Glomerular visceral epithelial cell (primary cell): ENCODE measurements at regions not wholly inside any gene's neighbourhood (a gene's known extent, or its start where the extent isn't known, plus 50 kb on each side); places are given as distances from the start of the nearest gene placed in this dataset.

Source experiments
- DNase-seq: peaks from one replicate; pipeline ENCODE4 v3.0.0-alpha.2; 2016; ENCODE audit errors: extremely low spot score

DNA sequence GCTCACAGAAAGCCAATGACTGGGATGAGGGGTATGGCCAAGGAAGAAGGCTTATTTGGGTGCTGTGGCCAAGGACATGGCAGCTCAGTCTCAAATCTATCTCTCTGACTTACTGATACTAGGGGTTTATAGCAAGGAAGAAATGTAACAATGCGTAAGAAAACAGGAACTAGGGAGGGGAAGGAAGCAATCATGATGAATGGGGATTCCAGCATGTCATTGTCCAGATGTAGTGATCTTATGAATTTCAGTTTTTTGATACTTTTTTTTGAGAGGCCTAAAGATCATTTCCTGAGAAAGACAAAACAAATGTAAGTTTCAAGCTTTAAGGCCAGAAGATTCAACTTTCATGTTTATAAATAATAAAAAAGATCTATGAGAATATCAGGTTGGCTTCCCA lies 298.6 kb upstream of the FAM98A start:
- DNase-seq, result no peak

DNA sequence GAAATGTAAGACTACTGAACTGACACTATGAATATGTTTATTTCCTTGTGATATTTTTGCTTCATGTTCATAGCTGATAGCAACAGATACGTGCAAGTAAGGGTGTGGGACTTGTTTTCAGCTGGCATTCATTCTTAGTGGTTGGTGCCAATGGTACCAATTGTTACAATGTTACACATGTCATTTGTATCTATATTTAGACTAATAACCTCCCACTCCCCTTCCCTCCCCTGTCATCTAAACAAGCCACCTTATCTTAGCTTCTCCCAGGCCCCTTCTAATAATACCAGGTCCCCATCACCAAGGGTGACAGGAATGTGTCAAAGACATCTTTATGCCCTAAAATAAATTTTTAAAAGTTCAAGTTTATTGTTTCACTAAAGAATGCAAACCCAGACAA lies 294.7 kb upstream of the FAM98A start:
- no peak for DNase-seq

DNA sequence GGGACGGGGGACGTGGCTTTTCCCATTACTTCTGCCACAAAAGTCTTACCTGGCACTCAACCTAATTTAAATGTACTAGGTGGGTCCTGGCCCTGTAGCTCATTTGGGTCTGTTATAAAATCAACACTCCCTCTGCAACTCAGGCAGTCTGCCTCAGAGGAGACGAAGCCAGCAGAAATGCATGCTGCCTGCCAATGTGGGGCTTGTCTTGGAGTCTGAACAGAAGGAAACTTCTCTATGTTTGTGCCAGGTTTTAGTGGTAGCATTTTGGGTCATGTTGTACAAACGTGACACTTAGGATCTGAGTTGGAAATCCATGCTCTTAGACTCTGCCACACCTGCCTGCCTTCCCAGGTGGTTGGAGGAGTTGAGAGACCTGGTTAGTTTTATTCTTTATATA lies 292.5 kb upstream of the FAM98A start:
- DNase-seq, result no peak

DNA sequence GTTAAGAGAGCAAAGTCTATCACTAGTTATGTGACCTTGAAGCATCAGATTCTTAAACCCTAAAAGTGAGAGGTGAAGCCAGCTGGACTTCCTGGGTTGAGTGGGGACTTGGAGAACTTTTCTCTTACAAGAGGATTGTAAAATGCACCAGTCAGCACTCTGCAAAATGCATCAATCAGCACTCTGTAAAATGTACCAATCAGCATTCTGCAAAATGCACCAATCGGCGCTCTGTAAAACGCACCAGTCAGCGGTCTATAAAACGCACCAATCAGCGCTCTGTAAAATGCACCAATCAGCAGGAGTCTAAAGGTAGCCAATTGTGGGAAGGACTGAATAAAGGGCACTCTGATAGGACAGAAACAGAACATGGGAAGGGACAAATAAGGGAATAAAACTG lies 291.6 kb upstream of the FAM98A start:
- DNase-seq, result no peak

DNA sequence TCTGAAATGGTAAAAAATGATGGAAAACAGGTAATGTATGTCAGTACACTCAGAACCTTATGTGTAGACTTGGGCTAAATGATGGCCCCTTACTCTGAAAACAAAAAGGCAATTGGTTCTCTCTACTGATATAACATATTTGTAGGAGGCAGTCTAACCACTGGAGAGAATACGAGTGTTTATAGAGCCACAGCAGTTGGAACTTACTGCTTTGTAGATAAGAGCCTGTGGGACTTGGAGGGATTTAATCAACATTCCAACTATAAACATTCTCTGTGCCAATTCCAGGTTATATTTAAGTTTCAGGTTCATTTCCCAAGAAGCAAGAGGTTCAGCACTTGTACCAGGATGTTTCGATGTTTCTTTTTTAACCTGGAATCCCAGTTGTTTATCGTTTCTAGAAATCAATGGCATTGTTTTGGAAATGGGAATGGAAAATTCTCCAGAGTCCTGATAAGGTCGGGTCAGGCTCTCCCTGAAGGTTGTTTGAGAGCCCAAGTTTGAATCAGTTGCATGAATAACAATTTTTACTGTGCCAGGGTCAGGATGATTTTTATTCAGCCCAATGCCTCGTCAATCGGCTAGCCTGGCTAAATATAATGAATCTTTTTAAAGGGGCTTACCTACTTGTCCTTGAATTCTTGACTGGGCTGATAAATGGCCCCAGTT lies 278.4 kb upstream of the FAM98A start:
- no peak for DNase-seq

DNA sequence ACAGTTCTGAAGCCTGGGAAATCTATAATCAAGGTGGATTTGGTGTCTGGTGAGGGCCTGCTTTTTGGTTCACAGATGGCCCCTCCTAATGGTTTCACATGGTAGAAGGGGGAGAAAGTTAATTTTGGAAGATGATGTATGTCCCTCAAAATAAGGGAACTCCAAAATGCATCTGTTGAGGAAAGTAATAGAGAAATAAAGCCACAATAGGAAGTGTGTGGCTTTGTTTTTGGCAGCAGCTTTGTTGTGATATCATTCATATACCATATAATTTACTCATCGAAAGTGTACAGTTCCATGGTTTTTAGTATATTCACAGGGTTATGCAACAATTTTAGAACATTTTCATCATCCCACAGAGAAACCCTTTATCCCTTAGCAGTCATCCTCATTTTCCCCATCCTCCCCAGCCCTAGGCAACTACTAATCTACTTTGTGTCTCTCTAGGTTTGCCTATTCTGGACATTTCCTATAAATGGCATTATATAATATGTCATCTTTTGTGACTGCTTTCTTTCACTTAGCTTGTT lies 274.0 kb upstream of the FAM98A start:
- no peak for DNase-seq

DNA sequence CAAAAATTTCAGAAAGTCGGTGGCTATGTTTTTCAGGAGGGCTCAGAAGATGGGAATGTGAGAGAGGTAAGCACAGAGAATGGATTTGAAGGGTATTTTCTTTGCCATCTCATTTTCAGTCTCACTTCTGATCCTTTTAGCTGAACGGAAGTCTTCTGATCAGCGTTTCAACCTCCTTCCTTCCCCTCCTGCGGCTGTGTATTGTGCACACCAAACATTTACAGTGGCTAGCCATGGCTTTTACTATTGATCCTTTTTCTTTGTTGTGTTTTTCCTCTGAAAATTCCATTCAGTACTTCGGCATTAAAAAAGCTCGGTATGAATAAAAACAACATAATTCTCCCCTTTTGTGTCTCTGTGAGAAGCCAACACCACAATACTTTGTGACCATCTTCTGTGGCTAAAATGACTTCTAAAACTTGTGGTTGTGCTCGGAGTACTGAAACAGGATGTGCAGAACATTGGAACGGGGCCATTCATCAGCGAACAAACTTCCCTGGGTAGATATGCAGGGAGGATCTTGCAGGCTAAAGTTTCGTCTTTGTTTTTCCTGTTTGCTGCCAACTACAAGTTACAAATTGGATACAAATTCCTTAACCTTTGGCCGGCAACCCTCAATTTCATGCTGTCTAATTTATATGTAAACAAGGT lies 260.8 kb upstream of the FAM98A start:
- DNase-seq, result no peak

DNA sequence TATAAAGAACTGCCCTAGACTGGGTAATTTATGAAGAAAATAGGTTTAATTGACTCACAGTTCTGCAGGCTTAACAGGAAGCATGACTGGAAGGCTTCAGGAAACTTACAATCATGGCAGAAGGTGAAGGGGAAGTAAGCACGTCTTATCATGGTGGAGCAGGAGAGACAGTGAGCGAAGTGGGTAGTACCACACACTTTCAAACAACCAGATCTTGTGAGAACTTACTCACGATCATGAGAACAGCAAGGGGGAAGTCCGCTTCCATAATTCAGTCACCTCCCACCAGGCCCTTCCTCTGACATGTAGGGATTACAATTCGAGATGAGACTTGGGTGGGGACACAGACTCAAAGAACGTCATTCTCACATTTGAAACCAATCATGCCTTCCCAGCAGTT lies 260.1 kb upstream of the FAM98A start:
- no peak for DNase-seq

DNA sequence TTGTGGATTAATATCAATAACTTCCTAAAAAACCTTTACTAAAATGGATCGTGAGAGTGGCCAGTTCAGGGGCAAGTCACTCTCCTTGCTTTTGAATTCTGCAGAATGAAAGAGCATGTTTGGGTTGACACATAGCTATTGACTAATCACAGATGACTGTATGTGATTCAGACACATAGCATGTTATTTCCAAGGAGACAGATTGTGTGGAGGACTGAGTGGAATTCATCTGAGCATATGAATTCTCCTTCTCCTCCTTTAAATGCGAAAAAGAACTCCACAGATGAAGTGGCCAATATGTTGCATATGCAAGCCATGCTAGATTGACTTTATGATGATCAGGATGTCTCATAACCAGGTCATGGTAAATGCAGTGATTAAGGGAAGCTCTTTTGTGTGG lies 249.4 kb upstream of the FAM98A start:
- DNase-seq, result peak; percentile 50

DNA sequence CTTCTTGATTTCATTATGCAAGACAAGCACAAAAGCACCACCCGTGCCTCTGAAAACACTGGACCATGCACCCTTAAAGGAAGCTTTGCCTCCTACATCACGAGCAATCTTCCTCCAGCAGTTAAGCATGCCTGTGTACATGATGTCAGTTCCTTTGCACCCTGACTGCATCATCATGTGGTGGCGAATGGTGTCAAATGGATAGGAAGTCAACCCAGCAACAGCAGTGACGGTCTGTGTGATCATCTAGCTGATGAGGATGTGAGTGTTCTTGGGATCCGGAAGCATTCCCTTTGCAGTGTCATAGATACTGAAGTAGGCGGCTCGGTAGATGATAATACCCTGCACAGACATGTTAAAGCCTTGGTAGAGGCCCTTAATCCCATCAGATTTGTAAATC lies 240.7 kb upstream of the FAM98A start:
- DNase-seq, result no peak

DNA sequence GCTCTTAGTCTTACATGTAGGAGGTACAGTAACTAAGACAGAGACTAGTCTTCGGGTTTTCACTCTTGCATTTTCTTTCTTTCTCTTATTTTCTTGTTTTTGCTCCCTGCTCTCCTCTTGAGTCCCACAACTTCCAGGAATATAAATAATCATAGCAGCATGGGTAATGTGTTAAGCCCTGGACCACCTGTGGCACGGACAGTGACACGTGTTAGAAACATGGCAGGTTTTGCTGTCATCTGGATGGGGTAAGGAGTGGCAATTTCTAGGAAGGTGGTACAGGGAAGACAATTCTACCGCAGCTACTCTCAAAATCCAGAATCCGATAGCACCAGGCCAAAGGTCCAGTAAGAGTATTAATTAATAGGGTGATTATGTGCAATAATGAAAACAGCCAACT lies 237.5 kb upstream of the FAM98A start:
- no peak for DNase-seq

DNA sequence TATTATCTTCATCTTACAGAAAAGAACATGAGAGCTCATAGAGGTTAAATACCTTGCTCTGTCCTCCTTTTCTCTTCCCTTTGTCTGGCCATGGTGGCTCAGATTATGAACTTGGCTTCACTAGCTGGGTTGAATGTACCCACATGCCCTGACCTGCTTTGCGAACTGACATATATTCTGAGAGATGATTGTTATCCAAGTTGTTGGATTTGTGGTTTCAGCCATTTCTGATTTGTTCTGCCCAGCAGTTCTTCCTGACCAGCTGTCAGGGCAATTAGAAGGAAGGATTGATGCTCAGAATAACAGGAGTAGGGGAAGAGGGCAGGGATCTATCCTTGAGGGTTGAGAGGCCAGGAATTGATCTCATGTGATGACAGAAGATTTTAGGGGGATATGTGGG lies 236.8 kb upstream of the FAM98A start:
- no peak for DNase-seq

DNA sequence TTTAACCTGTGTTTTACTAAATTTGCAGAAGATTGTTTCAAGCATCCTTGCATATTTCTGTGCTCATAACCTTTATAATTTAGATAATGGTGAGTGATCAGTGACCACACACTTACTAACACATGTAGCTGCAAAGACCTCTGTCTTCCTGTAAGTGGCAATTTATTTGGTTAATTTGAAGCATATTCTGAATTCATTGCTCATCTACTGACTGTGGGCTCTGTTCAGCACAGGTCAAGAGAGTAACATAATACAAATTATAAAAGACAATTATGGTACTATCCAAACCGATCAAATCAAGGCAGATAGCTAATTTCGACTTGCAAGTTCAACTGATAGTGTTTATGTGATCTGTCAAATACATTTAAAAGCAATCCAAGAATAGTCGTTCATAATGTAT lies 223.9 kb upstream of the FAM98A start:
- DNase-seq, result no peak

DNA sequence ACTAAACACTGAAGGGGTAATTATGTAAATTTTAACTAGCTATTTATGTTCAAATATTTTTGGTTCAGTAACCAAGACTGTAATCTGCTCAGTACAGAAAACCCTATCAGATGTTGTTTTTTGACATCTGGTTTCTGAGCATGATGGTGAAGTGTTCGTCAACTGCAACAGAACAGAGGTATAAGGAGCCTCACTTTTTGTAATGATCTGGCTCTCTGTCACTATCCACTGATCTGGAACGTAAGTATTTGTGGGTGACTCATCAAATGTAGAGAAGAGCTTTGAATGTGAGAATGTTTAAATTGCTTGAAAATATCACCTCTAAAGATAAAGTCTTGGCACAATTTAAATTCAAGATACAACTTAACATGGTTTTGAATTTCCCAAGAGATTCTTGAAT lies 213.6 kb upstream of the FAM98A start:
- peak; percentile 30 for DNase-seq

DNA sequence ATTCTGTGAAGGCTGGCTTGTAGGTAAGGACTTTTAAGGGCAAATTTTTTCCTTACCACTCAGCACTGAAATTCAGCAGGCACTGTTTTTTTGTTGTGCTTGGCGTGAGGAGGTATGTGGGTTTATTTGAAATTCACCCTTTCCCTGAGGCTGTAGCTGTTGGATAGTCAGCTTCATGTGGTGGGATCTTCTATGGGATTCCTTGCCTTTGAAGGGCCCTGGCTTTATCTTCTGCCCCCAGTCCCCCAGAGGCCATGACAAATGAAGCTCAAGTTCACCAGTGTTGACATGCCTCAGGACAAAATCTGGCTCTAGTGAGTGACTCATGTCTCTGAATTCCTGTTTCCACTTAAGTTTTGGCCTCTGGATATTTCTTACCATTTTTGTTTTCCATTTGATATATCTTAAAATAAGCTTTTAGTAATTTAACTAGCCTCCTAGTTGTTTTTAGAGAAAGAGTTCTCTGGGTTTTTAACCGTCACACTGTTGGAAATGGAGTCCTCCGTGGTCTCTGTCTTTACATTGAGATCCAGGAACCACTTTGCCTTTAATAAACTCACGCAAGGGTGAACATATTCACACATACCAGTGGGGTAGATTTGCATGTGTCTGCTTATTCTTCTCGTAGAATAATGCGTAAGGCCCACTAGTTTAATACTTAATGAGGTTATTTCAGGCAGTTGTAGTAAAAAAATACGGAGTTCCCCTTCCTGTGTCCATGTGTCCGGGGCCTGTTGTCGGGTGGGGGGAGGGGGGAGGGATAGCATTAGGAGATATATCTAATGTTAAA lies 211.1 kb upstream of the FAM98A start:
- no peak for DNase-seq

DNA sequence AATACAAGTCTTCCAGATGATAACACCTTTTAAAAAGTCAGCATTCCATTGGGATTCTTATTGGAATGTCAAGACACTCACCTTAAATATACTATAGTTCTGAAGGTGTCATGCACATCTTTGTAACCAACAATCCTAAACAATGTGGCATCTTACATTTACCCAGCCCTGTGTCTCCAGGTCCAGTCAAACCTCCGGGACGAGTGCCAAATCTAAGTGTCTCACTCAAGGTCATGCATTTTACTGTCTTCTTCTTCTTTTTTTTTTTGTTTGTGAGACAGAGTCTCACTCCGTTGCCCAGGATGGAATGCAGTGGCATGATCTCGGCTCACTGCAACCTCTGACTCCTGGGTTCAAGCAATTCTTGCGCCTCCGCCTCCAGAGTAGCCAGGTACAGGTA lies 206.9 kb upstream of the FAM98A start:
- DNase-seq, result no peak

DNA sequence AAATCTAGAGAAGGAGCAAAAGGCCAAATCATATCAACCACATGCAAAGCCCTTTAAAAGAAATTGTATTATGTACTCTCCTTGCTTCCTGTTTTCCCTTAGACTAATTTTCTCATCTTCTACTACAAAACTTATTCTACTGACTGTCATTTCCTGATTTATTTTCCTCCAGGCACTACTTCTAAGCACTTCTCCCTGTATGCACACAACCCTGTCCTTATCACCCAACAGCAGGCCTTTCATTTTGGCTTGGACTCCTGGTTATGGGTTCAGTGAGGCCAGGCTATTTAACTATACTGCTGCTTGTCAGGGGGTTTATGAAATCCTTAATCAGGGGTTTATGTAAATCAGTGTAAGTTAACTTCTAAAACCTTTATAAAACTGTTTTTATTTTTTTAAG lies 205.1 kb upstream of the FAM98A start:
- no peak for DNase-seq

DNA sequence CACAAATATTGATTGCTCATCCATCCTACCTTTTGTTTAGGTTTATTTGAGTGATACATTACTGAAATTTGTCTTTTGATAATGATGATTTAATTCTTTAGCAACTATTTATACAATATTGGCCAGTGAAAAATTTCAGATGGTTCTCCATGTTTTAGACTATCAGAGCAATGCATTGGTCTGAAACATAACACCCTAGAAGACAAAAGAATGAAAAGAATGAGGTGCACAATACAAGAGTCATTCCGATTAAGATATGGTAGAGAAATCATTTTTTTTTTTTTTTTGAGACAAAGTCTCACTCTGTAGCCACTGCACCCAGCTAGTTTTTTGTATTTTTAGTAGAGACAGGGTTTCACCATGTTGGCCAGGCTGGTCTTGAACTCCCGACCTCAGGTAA lies 197.4 kb upstream of the FAM98A start:
- DNase-seq, result no peak

DNA sequence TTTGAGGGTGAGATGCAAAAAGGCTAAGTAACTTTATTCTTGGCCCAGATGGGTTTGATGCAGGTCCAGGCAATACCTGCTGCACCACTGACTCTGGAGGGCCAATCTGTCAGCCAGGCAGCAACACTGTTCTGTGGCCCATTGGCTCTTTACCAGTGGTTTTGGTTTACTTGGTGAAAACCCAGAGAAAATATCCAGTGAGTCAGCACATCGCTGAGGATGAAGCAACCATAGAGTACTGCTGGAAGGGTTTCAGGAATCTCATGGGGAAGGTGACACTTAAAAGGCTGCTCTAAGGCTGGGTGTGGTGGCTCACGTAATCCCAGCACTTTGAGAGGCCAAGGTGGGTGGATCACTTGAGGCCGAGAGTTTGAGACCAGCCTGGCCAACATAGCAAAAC lies 192.5 kb upstream of the FAM98A start:
- DNase-seq, result peak; percentile 63

DNA sequence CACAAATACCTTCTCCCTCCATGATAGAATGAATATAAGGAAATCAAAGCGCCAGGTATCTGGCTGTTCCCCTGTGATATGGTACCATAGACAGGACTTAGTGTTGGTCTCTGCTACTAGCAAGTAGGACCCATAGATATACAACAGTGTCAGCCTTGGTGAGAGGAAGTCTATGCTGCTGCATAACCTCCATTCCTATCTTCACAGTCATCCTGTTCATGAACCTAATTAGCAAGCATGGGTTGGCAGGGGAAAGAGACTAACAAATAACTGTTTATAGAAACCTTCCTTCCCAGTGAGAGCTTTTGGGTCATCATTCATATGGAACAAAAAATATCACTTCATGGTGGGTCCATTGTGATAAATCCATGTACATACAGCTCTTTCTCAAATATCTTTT lies 188.9 kb upstream of the FAM98A start:
- DNase-seq, result no peak

DNA sequence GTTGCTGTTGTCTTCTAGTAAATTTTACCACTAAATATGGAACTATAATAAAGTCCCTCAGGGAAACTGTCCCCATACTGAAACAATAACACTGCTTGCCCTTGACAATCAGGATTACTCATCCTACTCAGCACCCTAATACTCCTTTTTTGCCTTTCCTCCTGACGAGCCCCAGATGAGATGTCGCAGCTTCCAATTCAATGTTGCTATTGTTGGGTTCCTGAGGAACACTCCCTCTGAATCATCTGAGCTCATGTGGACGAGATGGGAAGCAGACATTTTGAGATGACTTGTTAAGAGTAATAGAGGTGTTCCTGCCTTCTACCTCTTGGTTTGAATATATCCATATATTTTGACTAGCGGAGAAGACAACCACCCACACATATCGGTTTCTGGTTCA lies 187.8 kb upstream of the FAM98A start:
- DNase-seq, result no peak

DNA sequence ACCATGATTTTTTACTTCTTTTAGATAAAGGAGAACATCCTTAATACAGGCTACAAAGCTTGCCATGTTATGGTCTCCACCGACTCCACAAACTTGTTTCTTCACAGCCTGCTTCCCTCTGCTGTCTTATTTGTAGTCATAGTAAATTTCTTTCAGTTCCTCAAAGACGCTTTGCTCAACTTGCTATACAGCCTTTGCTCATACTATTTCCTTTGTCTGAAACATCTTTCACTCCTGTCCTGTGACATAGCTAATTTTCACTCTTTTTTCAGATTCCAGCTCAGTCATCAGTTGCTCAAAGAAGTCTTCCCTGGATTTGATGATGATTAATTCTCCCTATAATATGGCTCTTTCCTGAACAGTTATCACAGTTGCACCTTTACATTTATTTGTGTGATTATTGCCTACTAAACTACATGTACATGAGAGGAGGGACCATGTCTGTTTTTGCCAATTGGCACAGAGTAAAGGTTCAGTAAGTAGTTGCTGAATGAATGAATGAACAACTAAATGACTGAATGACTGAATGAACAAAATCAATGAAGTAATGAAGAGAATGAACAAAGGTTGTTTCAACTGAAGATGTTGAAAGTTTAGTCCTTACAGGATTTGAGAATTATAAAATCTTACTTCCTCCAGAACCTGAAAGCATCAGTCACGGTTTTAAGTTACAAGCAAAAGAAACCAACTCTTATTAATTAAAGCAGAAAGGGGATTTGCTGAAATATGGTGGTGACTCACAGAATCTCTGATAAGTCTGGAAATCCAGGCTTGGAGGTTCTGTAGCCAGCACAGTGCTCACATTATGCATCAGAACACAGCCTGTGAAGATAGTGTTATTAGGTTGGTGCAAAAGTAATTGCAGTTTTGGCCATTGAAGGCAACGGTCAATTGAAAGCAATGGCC lies 186.4 kb upstream of the FAM98A start:
- no peak for DNase-seq
